Kidney epithelial cell (primary cell): ENCODE measurements at regions not wholly inside any gene's neighbourhood (a gene's known extent, or its start where the extent isn't known, plus 50 kb on each side); places are given as distances from the start of the nearest gene placed in this dataset.

Experiments
- DNase-seq: peaks from one replicate; pipeline ENCODE4 v3.0.0-alpha.2; 2010; ENCODE audit warnings: low read depth
- H3K27me3 ChIP-seq: 2 replicates; pipeline ENCODE4 v1.6.0; 2011; ENCODE audit warnings: low read length; ENCODE audit not compliant: control insufficient read depth, insufficient read depth
- H3K36me3 ChIP-seq: 2 replicates; pipeline ENCODE4 v1.5.1; 2011; ENCODE audit warnings: low read length; ENCODE audit not compliant: control insufficient read depth, insufficient read depth
- H3K4me3 ChIP-seq: 2 replicates; pipeline ENCODE4 v1.5.1; 2011; ENCODE audit warnings: low read depth, mild to moderate bottlenecking, control low read depth, low read length
- CTCF ChIP-seq: IDR thresholded peaks from 2 replicates; pipeline ENCODE4 v1.5.1; 2011; ENCODE audit warnings: mild to moderate bottlenecking, moderate library complexity, low read length, control low read depth, inconsistent platforms; ENCODE audit not compliant: insufficient read depth, poor library complexity, severe bottlenecking

DNA sequence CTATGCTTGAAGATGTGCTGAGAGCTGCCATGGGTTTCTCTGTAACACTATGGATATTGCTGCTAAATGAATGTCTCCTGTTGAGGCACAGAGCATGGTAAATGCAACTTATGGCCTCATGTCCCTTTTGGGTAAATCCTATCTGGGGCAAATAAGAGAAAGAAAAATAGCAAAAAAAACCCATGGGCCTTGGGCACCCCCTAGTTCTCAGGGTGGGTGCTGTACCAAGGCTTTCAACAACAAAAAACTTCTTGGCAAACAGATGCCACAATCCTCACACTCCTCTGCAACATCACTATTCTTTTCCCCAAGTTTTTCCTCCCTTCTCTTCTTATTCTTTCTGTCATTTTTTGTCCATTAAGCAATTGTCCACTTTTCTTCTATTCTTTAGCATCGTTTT, 340.1 kb upstream of the ROBO2 start:
- TF ChIP-seq CTCF: no peak

DNA sequence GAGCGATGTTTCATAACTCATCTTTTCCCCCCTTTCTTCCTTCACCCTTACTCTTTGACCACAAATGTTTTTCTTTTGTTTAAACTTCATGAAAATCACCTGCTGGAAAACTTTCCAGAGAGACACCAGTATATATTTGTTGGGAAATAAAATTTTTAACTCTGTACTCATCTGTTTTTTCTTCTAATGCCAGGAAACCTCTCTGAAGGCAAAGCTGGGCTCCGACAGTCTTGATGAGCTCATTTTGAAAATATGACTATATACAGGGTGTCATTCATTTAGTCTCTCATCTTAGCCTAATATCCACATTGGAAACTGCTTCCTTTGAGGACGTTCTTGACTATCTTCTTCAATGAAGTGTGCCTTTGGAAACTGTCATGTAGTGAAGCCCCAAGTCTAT, 339.6 kb upstream of the ROBO2 start:
- DNase-seq: no peak
- H3K4me3 ChIP-seq: no peak overlapping the region
- no peaks in the 10 kb centered on the region for H3K36me3 ChIP-seq
- TF ChIP-seq CTCF: no peak
- H3K27me3 ChIP-seq: no peaks in the 10 kb centered on the region

More for the DNA sequence above, 340.1 kb upstream of the ROBO2 start:
- Histone ChIP-seq H3K4me3 (no peak overlapping the region), H3K27me3 (no peaks in the 10 kb centered on the region), H3K36me3 (no peaks in the 10 kb centered on the region)
- DNase-seq: no peak

- Histone ChIP-seq H3K36me3 (no peaks in the 10 kb centered on the region), H3K27me3 (no peaks in the 10 kb centered on the region), H3K4me3 (no peak overlapping the region)
- no peak for TF ChIP-seq CTCF
- no peak for DNase-seq
Observed at GRCh38 chr3:76702676-76703075, 337.2 kb upstream of the ROBO2 start.

GRCh38 chr3:76715426-76715825, 324.5 kb upstream of the ROBO2 start:
- Histone ChIP-seq H3K36me3 (no peaks in the 10 kb centered on the region), H3K27me3 (no peaks in the 10 kb centered on the region), H3K4me3 (no peak overlapping the region)
- no peak for TF ChIP-seq CTCF
- no peak for DNase-seq

DNA sequence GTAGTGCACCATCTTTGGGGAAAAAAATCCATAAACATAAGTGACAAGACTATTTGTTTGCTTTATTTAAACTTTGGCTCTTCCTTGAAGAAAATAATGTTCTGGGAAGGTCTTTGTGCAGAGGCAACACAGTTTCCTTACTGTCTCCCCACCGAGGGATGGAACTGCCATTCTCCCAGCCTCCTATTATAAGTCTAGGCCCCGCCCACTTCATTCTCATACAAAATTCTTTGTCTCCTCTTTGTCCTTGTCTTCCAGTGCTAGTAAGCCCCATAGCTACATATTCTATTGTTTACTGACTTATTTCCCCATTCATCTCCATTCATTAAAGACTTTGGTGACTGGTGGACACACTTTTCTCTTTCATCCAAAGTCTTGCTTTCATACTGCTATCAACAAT, 316.5 kb upstream of the ROBO2 start:
- Histone ChIP-seq H3K27me3 (no peaks in the 10 kb centered on the region), H3K4me3 (no peak overlapping the region), H3K36me3 (no peaks in the 10 kb centered on the region)
- DNase-seq: no peak
- no peak for TF ChIP-seq CTCF

- no peak for TF ChIP-seq CTCF
- H3K27me3 ChIP-seq: no peaks in the 10 kb centered on the region
- H3K4me3 ChIP-seq: no peak overlapping the region
- H3K36me3 ChIP-seq: no peaks in the 10 kb centered on the region
- no peak for DNase-seq
Observed at GRCh38 chr3:76724075-76724474, 315.8 kb upstream of the ROBO2 start.
